ENCODE measurements at regions not wholly inside any gene's neighbourhood (a gene's known extent, or its start where the extent isn't known, plus 50 kb on each side); places are given as distances from the start of the nearest gene placed in this dataset.

GRCh38 chr18:30486856-30487255 is 555.7 kb downstream of the DSC3 start:
- TF ChIP-seq, protein P1, sequence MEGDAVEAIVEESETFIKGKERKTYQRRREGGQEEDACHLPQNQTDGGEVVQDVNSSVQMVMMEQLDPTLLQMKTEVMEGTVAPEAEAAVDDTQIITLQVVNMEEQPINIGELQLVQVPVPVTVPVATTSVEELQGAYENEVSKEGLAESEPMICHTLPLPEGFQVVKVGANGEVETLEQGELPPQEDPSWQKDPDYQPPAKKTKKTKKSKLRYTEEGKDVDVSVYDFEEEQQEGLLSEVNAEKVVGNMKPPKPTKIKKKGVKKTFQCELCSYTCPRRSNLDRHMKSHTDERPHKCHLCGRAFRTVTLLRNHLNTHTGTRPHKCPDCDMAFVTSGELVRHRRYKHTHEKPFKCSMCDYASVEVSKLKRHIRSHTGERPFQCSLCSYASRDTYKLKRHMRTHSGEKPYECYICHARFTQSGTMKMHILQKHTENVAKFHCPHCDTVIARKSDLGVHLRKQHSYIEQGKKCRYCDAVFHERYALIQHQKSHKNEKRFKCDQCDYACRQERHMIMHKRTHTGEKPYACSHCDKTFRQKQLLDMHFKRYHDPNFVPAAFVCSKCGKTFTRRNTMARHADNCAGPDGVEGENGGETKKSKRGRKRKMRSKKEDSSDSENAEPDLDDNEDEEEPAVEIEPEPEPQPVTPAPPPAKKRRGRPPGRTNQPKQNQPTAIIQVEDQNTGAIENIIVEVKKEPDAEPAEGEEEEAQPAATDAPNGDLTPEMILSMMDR (optimal IDR thresholded peaks at IDR 0.05 in 1 of 3, IDR thresholded peaks at IDR 0.05 in 1 of 3, conservative IDR thresholded peaks at IDR 0.05 in 1 of 3; ENCODE audit: extremely low read depth in 1 of 3, insufficient read depth in 2 of 3, low read length in 3 of 3) = no peak
- TF ChIP-seq EZH2 (IDR thresholded peaks at IDR 0.05; ENCODE audit: low read length) = no peak
- H3K79me2 ChIP-seq (ENCODE audit: control insufficient read depth, insufficient read depth, low read length) = no peaks in the 10 kb centered on the region
- FAIRE-seq = peak; percentile 39
- no peak overlapping the region for H3K4me3 ChIP-seq (ENCODE audit: control insufficient read depth in 2 of 3, extremely low read depth in 1 of 3, insufficient read depth in 2 of 3, low read depth in 1 of 3, low read length in 3 of 3)
- no peak overlapping the region for H3K27ac ChIP-seq (ENCODE audit: control insufficient read depth, insufficient read depth, low read length)
- peaks cover 42% of the 10 kb centered on the region for H3K4me1 ChIP-seq (ENCODE audit: control insufficient read depth, extremely low read depth, insufficient read depth, low read length)
- no peak overlapping the region for H3K4me2 ChIP-seq (ENCODE audit: control insufficient read depth, extremely low read depth, insufficient read depth, low read depth, low read length)
- no peak overlapping the region for H2AFZ ChIP-seq (ENCODE audit: control insufficient read depth, low read length)
- dilution Hi-C loops (cut with MboI; ENCODE audit: extremely low pct_ligation_motif_present, low sequenced_read_pairs) = no loop called here
- H3K9ac ChIP-seq (ENCODE audit: control insufficient read depth, extremely low read depth, insufficient read depth, low read length) = no peak overlapping the region
- no peak for DNase-seq (ENCODE audit: low read depth, low spot score)
- H3K27me3 ChIP-seq (ENCODE audit: control insufficient read depth, extremely low read depth, insufficient read depth, low read length) = no peaks in the 10 kb centered on the region
- no peaks in the 10 kb centered on the region for H3K36me3 ChIP-seq (ENCODE audit: control insufficient read depth in 2 of 2, extremely low read depth in 1 of 2, insufficient read depth in 2 of 2, low read length in 2 of 2)
- H3K9me1 ChIP-seq (ENCODE audit: control insufficient read depth, extremely low read depth, insufficient read depth, low read length) = no peaks in the 10 kb centered on the region
- H3K9me3 ChIP-seq (ENCODE audit: control insufficient read depth, low read depth, low read length) = no peaks in the 10 kb centered on the region
- no peaks in the 10 kb centered on the region for H4K20me1 ChIP-seq (ENCODE audit: control insufficient read depth, extremely low read depth, insufficient read depth, low read length)

DNA sequence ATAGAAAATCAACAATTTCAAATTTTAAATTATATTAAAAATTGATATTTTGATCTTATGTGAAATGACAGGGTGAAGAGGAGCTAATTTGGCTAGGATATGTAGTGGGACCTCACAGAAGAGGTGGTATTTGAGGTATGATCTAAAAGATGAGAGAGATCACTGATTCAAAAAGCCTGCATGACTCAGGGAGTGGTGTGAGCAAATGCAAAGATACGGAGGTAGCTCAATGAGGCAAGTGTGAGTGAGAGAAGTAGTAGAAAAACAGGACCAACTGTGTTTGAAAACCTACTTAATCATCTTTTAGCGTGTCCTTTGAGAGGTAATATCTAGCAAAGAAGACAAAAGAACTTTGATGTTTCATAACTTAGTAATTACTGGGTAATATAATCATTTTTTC is 557.5 kb downstream of the DSC3 start:
- H2AFZ ChIP-seq (ENCODE audit: control insufficient read depth, low read length) = peak overlapping the region; percentile 53
- no peak for FAIRE-seq
- no peaks in the 10 kb centered on the region for H3K36me3 ChIP-seq (ENCODE audit: control insufficient read depth in 2 of 2, extremely low read depth in 1 of 2, insufficient read depth in 2 of 2, low read length in 2 of 2)
- H3K4me1 ChIP-seq (ENCODE audit: control insufficient read depth, extremely low read depth, insufficient read depth, low read length) = peaks cover 41% of the 10 kb centered on the region
- H3K27ac ChIP-seq (ENCODE audit: control insufficient read depth, insufficient read depth, low read length) = no peak overlapping the region
- TF ChIP-seq, protein P1 (optimal IDR thresholded peaks at IDR 0.05 in 1 of 3, IDR thresholded peaks at IDR 0.05 in 1 of 3, conservative IDR thresholded peaks at IDR 0.05 in 1 of 3; ENCODE audit: extremely low read depth in 1 of 3, insufficient read depth in 2 of 3, low read length in 3 of 3) = no peak
- no peak for TF ChIP-seq EZH2 (IDR thresholded peaks at IDR 0.05; ENCODE audit: low read length)
- no peaks in the 10 kb centered on the region for H3K9me3 ChIP-seq (ENCODE audit: control insufficient read depth, low read depth, low read length)
- dilution Hi-C loops (cut with MboI; ENCODE audit: extremely low pct_ligation_motif_present, low sequenced_read_pairs) = no loop called here
- no peaks in the 10 kb centered on the region for H4K20me1 ChIP-seq (ENCODE audit: control insufficient read depth, extremely low read depth, insufficient read depth, low read length)
- DNase-seq (ENCODE audit: low read depth, low spot score) = no peak
- no peaks in the 10 kb centered on the region for H3K27me3 ChIP-seq (ENCODE audit: control insufficient read depth, extremely low read depth, insufficient read depth, low read length)
- H3K4me3 ChIP-seq (ENCODE audit: control insufficient read depth in 2 of 3, extremely low read depth in 1 of 3, insufficient read depth in 2 of 3, low read depth in 1 of 3, low read length in 3 of 3) = no peak overlapping the region
- H3K79me2 ChIP-seq (ENCODE audit: control insufficient read depth, insufficient read depth, low read length) = no peaks in the 10 kb centered on the region
- no peak overlapping the region for H3K9ac ChIP-seq (ENCODE audit: control insufficient read depth, extremely low read depth, insufficient read depth, low read length)
- peak overlapping the region; percentile 37 for H3K4me2 ChIP-seq (ENCODE audit: control insufficient read depth, extremely low read depth, insufficient read depth, low read depth, low read length)
- no peaks in the 10 kb centered on the region for H3K9me1 ChIP-seq (ENCODE audit: control insufficient read depth, extremely low read depth, insufficient read depth, low read length)

All from keratinocyte (primary cell).